Small intestine (tissue), 7 donors: ENCODE measurements at regions not wholly inside any gene's neighbourhood (a gene's known extent, or its start where the extent isn't known, plus 50 kb on each side); places are given as distances from the start of the nearest gene placed in this dataset.
A peak's percentile ranks its signal among the peaks of the same experiment; 100 is the strongest.

Experiments used
- DNase-seq, 2 donors: peaks; one replicate each; pipeline versions ENCODE4 v3.0.0 to v3.0.0-alpha.2; 2013
- FAIRE-seq: peaks from 2 replicates; lab custom pipeline; 2012; peaks lifted over from hg19 to GRCh38; lab: Jason Lieb, UNC
- H3K27ac ChIP-seq, 3 donors: one replicate each; pipeline ENCODE4 v1.5.1; 2013; ENCODE audit warnings: low read length in 2 of 3, mild to moderate bottlenecking in 2 of 3, control low read depth in 1 of 3, inconsistent platforms in 1 of 3, low read depth in 1 of 3, moderate library complexity in 1 of 3
- H3K27me3 ChIP-seq, 3 donors: one replicate each; pipeline ENCODE4 v1.6.1; 2013; ENCODE audit warnings: low read length in 3 of 3, inconsistent platforms in 1 of 3; ENCODE audit not compliant: control insufficient read depth in 3 of 3, insufficient read depth in 3 of 3
- H3K36me3 ChIP-seq, 3 donors: one replicate each; pipeline ENCODE4 v1.6.1; 2013; ENCODE audit warnings: low read length in 3 of 3, inconsistent platforms in 1 of 3, low read depth in 1 of 3, mild to moderate bottlenecking in 1 of 3, moderate library complexity in 1 of 3; ENCODE audit not compliant: control insufficient read depth in 3 of 3, insufficient read depth in 2 of 3
- H3K4me1 ChIP-seq, 3 donors: one replicate each; pipeline ENCODE4 v1.6.1; 2013; ENCODE audit warnings: low read length in 2 of 3, inconsistent platforms in 1 of 3, low read depth in 1 of 3, mild to moderate bottlenecking in 1 of 3, moderate library complexity in 1 of 3; ENCODE audit not compliant: control insufficient read depth in 3 of 3, insufficient read depth in 2 of 3
- H3K4me3 ChIP-seq, 3 donors: one replicate each; pipeline ENCODE4 v1.5.1; 2013; ENCODE audit warnings: low read length in 3 of 3, control low read depth in 1 of 3, inconsistent platforms in 1 of 3, low read depth in 1 of 3, mild to moderate bottlenecking in 1 of 3, moderate library complexity in 1 of 3
- H3K9me3 ChIP-seq, 2 donors: one replicate each; pipeline ENCODE4 v1.6.1; 2013; ENCODE audit warnings: low read depth in 1 of 2, low read length in 1 of 2; ENCODE audit not compliant: control insufficient read depth in 2 of 2, insufficient read depth in 1 of 2
- WGBS, 3 donors: extraction: QIAGEN DNeasy Blood & Tissue Kit; methylation state at CpG; one replicate each; pipeline ENCODE4 v1.1.7; 2013; 5-methylcytosine and 5-hydroxymethylcytosine counted together
- donor health status: healthy with polysubstance abuse.
- donor health status: control.
- donor health status: control.
- donor health status: Bipolar disorder and iron deficiency.
- donor health status: healthy.

DNA sequence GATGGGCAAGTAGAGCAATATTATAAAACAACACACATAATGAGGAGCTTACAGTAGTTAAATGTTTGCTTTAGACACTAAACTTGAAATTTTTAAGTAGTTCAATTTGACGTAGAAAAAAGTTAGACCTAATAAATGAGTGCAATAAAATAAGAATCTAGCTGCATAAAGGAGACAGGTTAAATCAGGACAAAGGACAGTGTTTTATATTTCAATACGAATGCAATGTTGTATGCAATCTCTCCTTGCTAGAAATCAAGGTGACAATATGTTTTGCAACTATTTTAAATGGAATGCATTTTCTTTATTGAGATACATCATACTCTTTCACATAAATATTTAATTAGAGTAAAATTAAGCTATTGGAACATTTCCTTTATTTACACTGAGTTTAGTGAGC lies 267.9 kb downstream of the CASP12 start:
- no peaks in the 10 kb centered on the region for H3K4me1 ChIP-seq
- no peak for DNase-seq
- H3K9me3 ChIP-seq, result no peaks in the 10 kb centered on the region
- no peaks in the 10 kb centered on the region for H3K27me3 ChIP-seq
- no peak overlapping the region for H3K27ac ChIP-seq
- H3K4me3 ChIP-seq, result no peak overlapping the region
- FAIRE-seq, result no peak
- no peaks in the 10 kb centered on the region for H3K36me3 ChIP-seq
- WGBS, 3 donors, result 72 to 78% (median 75%) methylated on average over 2 of the region's 2 CpGs

DNA sequence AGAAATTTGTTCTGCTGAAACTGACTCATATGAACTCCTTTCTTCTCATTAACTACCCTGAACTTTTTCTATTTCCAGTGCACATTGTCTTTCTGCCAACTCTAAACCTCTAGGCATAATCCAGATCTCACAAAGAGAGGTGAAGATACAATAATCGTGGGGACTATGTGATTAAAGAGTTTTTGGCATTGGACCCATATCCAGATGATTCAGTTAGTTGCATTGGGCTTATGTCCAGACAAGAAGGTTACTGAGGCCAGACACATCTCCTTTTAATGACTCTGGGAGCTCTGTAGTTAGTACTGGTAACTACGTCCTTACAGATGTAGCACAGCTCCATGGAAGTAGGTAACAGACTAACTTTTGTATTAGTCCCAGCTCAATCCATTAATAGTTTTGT lies 273.0 kb downstream of the CASP12 start:
- no peaks in the 10 kb centered on the region for H3K36me3 ChIP-seq
- no peaks in the 10 kb centered on the region for H3K4me1 ChIP-seq
- DNase-seq (no peak), FAIRE-seq (no peak)
- H3K27ac ChIP-seq, result no peak overlapping the region
- no peaks in the 10 kb centered on the region for H3K27me3 ChIP-seq
- WGBS, 3 donors, result 57 to 70% (median 66%) methylated on average over 2 of the region's 2 CpGs
- no peak overlapping the region for H3K4me3 ChIP-seq
- no peaks in the 10 kb centered on the region for H3K9me3 ChIP-seq

DNA sequence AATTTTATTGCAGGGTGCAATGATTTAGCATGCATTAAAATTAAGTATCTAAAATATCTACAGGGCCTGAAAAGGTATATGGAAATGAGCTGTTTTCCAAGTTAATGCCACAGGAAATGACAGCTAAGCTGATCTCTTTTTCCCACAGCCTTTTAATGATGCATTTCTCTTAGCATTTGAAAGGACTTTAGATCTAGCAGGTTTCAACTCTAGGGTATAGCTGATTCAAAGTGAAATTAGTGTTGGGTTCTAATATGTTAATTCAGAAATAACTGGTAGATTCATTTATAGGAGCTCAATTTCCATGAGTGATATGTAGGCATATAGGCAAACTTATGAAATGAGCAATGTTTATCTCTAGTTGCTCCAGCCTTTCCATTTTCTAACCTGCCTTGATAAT lies 274.2 kb downstream of the CASP12 start:
- H3K27ac ChIP-seq, result no peak overlapping the region
- no peak overlapping the region for H3K4me3 ChIP-seq
- no peaks in the 10 kb centered on the region for H3K27me3 ChIP-seq
- DNase-seq (no peak), FAIRE-seq (no peak)
- no peaks in the 10 kb centered on the region for H3K9me3 ChIP-seq
- no peaks in the 10 kb centered on the region for H3K36me3 ChIP-seq
- H3K4me1 ChIP-seq, result no peaks in the 10 kb centered on the region

DNA sequence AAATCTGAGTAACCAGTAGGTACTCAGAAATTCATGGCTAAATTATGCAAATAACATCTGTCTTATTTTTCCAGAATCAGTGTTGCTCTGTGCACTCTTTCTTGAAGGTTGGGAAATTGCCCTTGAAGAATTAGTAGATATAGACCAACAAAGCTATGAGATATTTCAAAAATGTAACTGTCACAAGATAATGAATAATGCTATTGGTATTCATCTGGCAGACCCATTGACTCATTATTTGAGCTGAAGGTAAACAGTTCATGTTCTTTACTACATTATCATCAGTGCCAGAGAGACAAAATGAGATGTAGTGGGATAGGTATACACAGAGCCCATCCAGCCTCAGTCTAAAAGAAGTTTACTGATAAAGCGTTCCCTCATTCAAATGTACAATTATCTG lies 274.7 kb downstream of the CASP12 start:
- no peak for FAIRE-seq

DNA sequence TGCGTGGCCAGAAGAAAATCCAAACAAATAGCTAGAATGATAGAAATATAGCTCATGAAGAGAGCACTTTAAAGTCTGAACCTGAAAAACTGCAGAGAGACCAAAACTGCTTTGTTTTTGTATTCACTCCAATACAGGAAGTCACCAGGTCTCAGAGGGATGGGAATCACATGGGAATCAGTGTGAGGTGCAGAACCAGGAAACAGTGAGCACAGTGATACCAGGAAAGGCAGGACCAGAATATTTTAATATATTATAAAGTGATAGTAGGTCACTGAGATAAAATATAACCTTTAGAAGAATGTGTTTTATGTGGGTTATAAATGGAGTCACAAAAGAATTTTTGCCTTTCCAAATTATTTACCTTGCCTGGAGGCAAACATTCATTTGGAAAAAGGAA lies 277.3 kb downstream of the CASP12 start:
- no peak overlapping the region for H3K27ac ChIP-seq
- H3K27me3 ChIP-seq, result no peaks in the 10 kb centered on the region
- H3K4me3 ChIP-seq, result no peak overlapping the region
- FAIRE-seq (peak; percentile 10), DNase-seq (no peak)
- WGBS, 3 donors, result 70 to 79% (median 75%) methylated on average over 1 of the region's 1 CpG
- no peaks in the 10 kb centered on the region for H3K4me1 ChIP-seq
- no peaks in the 10 kb centered on the region for H3K36me3 ChIP-seq
- H3K9me3 ChIP-seq, result peaks cover 0 to 4% of the 10 kb centered on the region in 2 donors

More for the DNA sequence above, 274.7 kb downstream of the CASP12 start:
- Histone ChIP-seq H3K27ac (no peak overlapping the region), H3K4me3 (no peak overlapping the region), H3K9me3 (no peaks in the 10 kb centered on the region), H3K27me3 (no peaks in the 10 kb centered on the region), H3K4me1 (no peaks in the 10 kb centered on the region), H3K36me3 (no peaks in the 10 kb centered on the region)
- no peak for DNase-seq
- WGBS, 3 donors, result 82 to 92% (median 85%) methylated on average over 1 of the region's 1 CpG

DNA sequence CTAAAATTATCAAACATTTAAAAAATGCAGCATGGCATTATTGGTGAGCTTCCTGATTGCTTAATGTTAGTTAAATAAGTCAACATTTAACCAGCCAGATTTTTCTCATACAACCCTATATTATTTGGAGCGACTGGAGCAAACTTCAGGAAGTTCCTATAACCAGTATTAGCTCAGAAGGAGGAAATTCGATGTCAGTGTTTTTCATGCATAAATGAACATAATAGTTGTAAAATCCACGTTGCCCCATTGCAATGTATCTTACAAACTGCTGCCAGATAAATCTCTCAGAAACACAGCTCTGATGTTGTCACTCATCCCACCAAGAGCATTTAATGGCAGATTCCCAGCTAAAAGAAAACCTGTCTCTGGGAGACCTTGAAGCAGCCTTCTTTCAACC lies 278.5 kb downstream of the CASP12 start:
- Histone ChIP-seq H3K9me3 (peaks cover 0 to 4% of the 10 kb centered on the region in 2 donors), H3K27me3 (no peaks in the 10 kb centered on the region), H3K4me3 (no peak overlapping the region), H3K27ac (no peak overlapping the region), H3K4me1 (no peaks in the 10 kb centered on the region), H3K36me3 (no peaks in the 10 kb centered on the region)
- FAIRE-seq (no peak), DNase-seq (no peak)
- WGBS, 3 donors, result 64 to 69% (median 68%) methylated on average over 3 of the region's 3 CpGs

DNA sequence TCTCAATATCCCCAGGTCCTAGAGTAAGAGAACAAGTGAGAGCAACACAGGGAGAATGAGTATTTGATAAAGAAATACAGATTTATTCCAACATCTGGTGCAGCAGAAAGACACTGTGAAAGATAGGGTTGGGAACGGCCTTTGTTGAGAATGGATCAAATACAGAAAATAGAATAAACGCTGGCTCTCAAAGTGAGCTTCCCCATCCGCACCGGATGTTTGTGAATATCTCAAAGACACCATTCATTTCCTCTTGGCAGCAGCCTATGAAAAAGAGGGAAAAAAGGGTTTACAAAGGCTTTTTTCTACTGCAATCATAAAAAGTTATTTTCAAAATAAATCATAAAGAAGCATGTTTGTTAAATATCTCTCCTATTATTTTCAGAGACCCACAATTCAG lies 279.3 kb downstream of the CASP12 start:
- H3K9me3 ChIP-seq, result peaks cover 0 to 4% of the 10 kb centered on the region in 2 donors
- no peak overlapping the region for H3K27ac ChIP-seq
- H3K36me3 ChIP-seq, result no peaks in the 10 kb centered on the region
- H3K4me3 ChIP-seq, result no peak overlapping the region
- H3K4me1 ChIP-seq, result no peaks in the 10 kb centered on the region
- no peaks in the 10 kb centered on the region for H3K27me3 ChIP-seq
- 51 to 94% (median 79%) methylated on average over 4 of the region's 4 CpGs for WGBS, 3 donors
- no peak for DNase-seq
- no peak for FAIRE-seq

DNA sequence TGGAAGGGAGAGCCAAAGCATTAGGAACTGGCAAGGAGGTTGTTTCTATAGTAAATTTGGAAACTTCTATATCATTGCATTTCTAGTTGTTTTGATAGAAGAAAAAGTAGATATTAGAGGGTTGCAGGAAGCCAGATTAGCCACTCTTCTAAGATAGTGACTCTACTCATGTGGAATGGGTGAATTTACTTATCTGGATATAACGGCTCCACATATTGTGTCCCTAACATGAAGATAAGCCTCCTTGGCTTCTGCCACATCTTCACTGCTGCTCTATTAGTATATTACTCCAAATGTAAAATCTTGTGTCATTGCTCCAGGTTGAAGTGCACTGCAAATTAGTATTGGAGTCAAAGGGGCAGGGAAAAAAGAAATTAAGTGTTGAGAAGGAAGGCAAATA lies 283.3 kb downstream of the CASP12 start:
- WGBS, 3 donors, result 76 to 92% (median 80%) methylated on average over 1 of the region's 1 CpG
- Histone ChIP-seq H3K4me1 (no peaks in the 10 kb centered on the region), H3K27me3 (no peaks in the 10 kb centered on the region), H3K36me3 (no peaks in the 10 kb centered on the region), H3K27ac (no peak overlapping the region), H3K9me3 (peaks cover 0 to 4% of the 10 kb centered on the region in 2 donors), H3K4me3 (no peak overlapping the region)
- FAIRE-seq (no peak), DNase-seq (no peak)

DNA sequence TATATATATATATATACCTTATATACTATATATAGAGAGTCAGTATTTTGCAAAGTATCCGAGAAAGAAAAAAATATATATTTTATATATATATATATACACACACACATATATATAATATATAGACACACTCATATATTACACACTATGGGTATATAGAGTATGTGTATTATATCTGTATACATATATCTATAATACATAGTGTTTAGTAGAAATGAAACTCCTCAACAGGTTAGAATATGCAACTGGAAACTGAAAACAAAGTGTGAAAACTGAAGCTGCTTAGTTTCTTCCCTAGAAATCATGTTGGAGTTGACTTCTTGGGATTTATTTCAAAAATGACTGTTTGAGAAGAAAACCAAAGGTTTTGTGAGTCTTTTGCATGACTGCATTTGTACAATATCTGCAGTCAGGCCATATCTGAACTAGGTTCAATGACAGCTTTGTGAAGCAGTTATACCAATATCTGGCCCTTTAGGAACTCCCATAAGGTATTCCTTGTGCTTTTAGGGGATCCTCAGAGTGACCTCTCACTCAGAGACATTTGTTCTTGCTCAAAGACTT lies 284.1 kb downstream of the CASP12 start:
- Histone ChIP-seq H3K36me3 (no peaks in the 10 kb centered on the region), H3K27ac (no peak overlapping the region), H3K9me3 (peaks cover 0 to 4% of the 10 kb centered on the region in 2 donors), H3K4me3 (no peak overlapping the region), H3K27me3 (no peaks in the 10 kb centered on the region), H3K4me1 (peaks cover 0 to 3% (median 0%) of the 10 kb centered on the region in 3 donors)
- DNase-seq, result no peak
- whole genome bisulfite sequencing, 3 donors, result 88 to 95% (median 94%) methylated on average over 1 of the region's 1 CpG
- no peak for FAIRE-seq
